Activated CD4-positive, alpha-beta T cell treated with anti-CD3 and anti-CD28 coated beads, Interleukin-2, amount 10 ng/mL, durations not matched to agents 24 days and 14 days (primary cell): ENCODE measurements at regions not wholly inside any gene's neighbourhood (a gene's known extent, or its start where the extent isn't known, plus 50 kb on each side); places are given as distances from the start of the nearest gene placed in this dataset.

Experiments used
- DNase-seq: peaks from one replicate; pipeline ENCODE4 v3.0.0; 2022
- H3K27ac Mint-ChIP-seq: one replicate; pipeline ENCODE4 v1.8.0; 2022; ENCODE audit warnings: mild to moderate bottlenecking, mixed read lengths
- H3K27me3 Mint-ChIP-seq: one replicate; pipeline ENCODE4 v1.8.0; 2022; ENCODE audit warnings: mixed read lengths
- H3K36me3 Mint-ChIP-seq: one replicate; pipeline ENCODE4 v1.8.0; 2022; ENCODE audit warnings: low read depth, mild to moderate bottlenecking, mixed read lengths
- H3K4me1 Mint-ChIP-seq: one replicate; pipeline ENCODE4 v1.8.0; 2021; ENCODE audit warnings: mixed read lengths
- H3K4me3 Mint-ChIP-seq: one replicate; pipeline ENCODE4 v1.8.0; 2022; ENCODE audit warnings: mild to moderate bottlenecking, moderate library complexity, mixed read lengths
- H3K9me3 Mint-ChIP-seq: one replicate; pipeline ENCODE4 v1.8.0; 2021; ENCODE audit warnings: mixed read lengths
- intact Hi-C: fragments of 100-400 bp; cut with micrococcal nuclease; formaldehyde crosslinking; loops from one replicate; pipeline ENCODE4 v1.15.1; 2023

GRCh38 chr20:52798124-52798523, 174.0 kb upstream of the TSHZ2 start:
- Mint-ChIP-seq H3K36me3 (no peaks in the 10 kb centered on the region), H3K4me1 (no peaks in the 10 kb centered on the region), H3K9me3 (peaks cover 10% of the 10 kb centered on the region), H3K4me3 (no peak overlapping the region), H3K27ac (no peak overlapping the region), H3K27me3 (peaks cover 4% of the 10 kb centered on the region)
- DNase-seq = no peak
- intact Hi-C loops = no loop called here

GRCh38 chr20:52794853-52795252, 177.3 kb upstream of the TSHZ2 start:
- DNase-seq = no peak
- intact Hi-C loops = no loop called here
- Mint-ChIP-seq H3K27me3 (peaks cover 6% of the 10 kb centered on the region), H3K9me3 (peaks cover 4% of the 10 kb centered on the region), H3K36me3 (no peaks in the 10 kb centered on the region), H3K4me3 (no peak overlapping the region), H3K4me1 (no peaks in the 10 kb centered on the region), H3K27ac (no peak overlapping the region)

- no peaks in the 10 kb centered on the region for H3K36me3 Mint-ChIP-seq
- intact Hi-C loops = no loop called here
- H3K4me1 Mint-ChIP-seq = no peaks in the 10 kb centered on the region
Observed at GRCh38 chr20:52793339-52793963, 178.7 kb upstream of the TSHZ2 start.

GRCh38 chr20:52791091-52791490, 181.1 kb upstream of the TSHZ2 start:
- no peak for DNase-seq
- Mint-ChIP-seq H3K9me3 (no peaks in the 10 kb centered on the region), H3K27ac (no peak overlapping the region), H3K4me3 (no peak overlapping the region), H3K36me3 (no peaks in the 10 kb centered on the region), H3K4me1 (no peaks in the 10 kb centered on the region), H3K27me3 (peaks cover 6% of the 10 kb centered on the region)
- intact Hi-C loops = no loop called here

More at GRCh38 chr20:52793339-52793963, 178.7 kb upstream of the TSHZ2 start:
- Mint-ChIP-seq H3K9me3 (peaks cover 4% of the 10 kb centered on the region), H3K4me3 (no peak overlapping the region), H3K27ac (no peak overlapping the region), H3K27me3 (peaks cover 8% of the 10 kb centered on the region)
- no peak for DNase-seq

- Mint-ChIP-seq H3K27me3 (peaks cover 6% of the 10 kb centered on the region), H3K36me3 (no peaks in the 10 kb centered on the region), H3K27ac (no peak overlapping the region), H3K4me1 (no peaks in the 10 kb centered on the region), H3K4me3 (no peak overlapping the region), H3K9me3 (no peaks in the 10 kb centered on the region)
- DNase-seq = no peak
- intact Hi-C loops = no loop called here
Observed at GRCh38 chr20:52789716-52790115, 182.4 kb upstream of the TSHZ2 start.

GRCh38 chr20:52787962-52788361, 184.2 kb upstream of the TSHZ2 start:
- Mint-ChIP-seq H3K27me3 (peaks cover 6% of the 10 kb centered on the region), H3K4me1 (peaks cover 1% of the 10 kb centered on the region), H3K4me3 (no peak overlapping the region), H3K36me3 (no peaks in the 10 kb centered on the region), H3K27ac (no peak overlapping the region), H3K9me3 (no peaks in the 10 kb centered on the region)
- intact Hi-C loops = no loop called here
- DNase-seq = no peak

GRCh38 chr20:52787216-52787615, 184.9 kb upstream of the TSHZ2 start:
- intact Hi-C loops = no loop called here
- DNase-seq = no peak
- Mint-ChIP-seq H3K4me3 (no peak overlapping the region), H3K27me3 (peaks cover 4% of the 10 kb centered on the region), H3K4me1 (peaks cover 1% of the 10 kb centered on the region), H3K36me3 (no peaks in the 10 kb centered on the region), H3K9me3 (no peaks in the 10 kb centered on the region), H3K27ac (no peak overlapping the region)

- H3K27me3 Mint-ChIP-seq = peaks cover 4% of the 10 kb centered on the region
- no peak overlapping the region for H3K27ac Mint-ChIP-seq
- no peaks in the 10 kb centered on the region for H3K36me3 Mint-ChIP-seq
- H3K4me3 Mint-ChIP-seq = no peak overlapping the region
- H3K9me3 Mint-ChIP-seq = no peaks in the 10 kb centered on the region
- H3K4me1 Mint-ChIP-seq = peaks cover 1% of the 10 kb centered on the region
- no peak for DNase-seq
- intact Hi-C loops = no loop called here
Observed at GRCh38 chr20:52785679-52786078, 186.5 kb upstream of the TSHZ2 start.

- DNase-seq = peak; percentile 62
- Mint-ChIP-seq H3K36me3 (no peaks in the 10 kb centered on the region), H3K4me3 (no peak overlapping the region), H3K27ac (no peak overlapping the region), H3K27me3 (peaks cover 8% of the 10 kb centered on the region), H3K4me1 (peaks cover 1% of the 10 kb centered on the region), H3K9me3 (no peaks in the 10 kb centered on the region)
- intact Hi-C loops = no loop called here
Observed at GRCh38 chr20:52783769-52784168, 188.4 kb upstream of the TSHZ2 start.

- no peak overlapping the region for H3K27ac Mint-ChIP-seq
- intact Hi-C loops = no loop called here
Observed at GRCh38 chr20:52780462-52780861, 191.7 kb upstream of the TSHZ2 start.

GRCh38 chr20:52779125-52779524, 193.0 kb upstream of the TSHZ2 start:
- DNase-seq = no peak
- intact Hi-C loops = no loop called here
- H3K27me3 Mint-ChIP-seq = peaks cover 5% of the 10 kb centered on the region
- H3K27ac Mint-ChIP-seq = no peak overlapping the region
- H3K4me1 Mint-ChIP-seq = peaks cover 1% of the 10 kb centered on the region
- H3K36me3 Mint-ChIP-seq = no peaks in the 10 kb centered on the region
- H3K4me3 Mint-ChIP-seq = no peak overlapping the region
- H3K9me3 Mint-ChIP-seq = no peaks in the 10 kb centered on the region

More at GRCh38 chr20:52780462-52780861, 191.7 kb upstream of the TSHZ2 start:
- H3K36me3 Mint-ChIP-seq = no peaks in the 10 kb centered on the region
- peaks cover 4% of the 10 kb centered on the region for H3K27me3 Mint-ChIP-seq
- DNase-seq = no peak
- H3K4me1 Mint-ChIP-seq = peaks cover 1% of the 10 kb centered on the region
- H3K4me3 Mint-ChIP-seq = no peak overlapping the region
- no peaks in the 10 kb centered on the region for H3K9me3 Mint-ChIP-seq

GRCh38 chr20:52777171-52777570, 195.0 kb upstream of the TSHZ2 start:
- H3K36me3 Mint-ChIP-seq = no peaks in the 10 kb centered on the region
- no peak overlapping the region for H3K27ac Mint-ChIP-seq
- no peak for DNase-seq
- H3K4me3 Mint-ChIP-seq = no peak overlapping the region
- no peaks in the 10 kb centered on the region for H3K9me3 Mint-ChIP-seq
- no peaks in the 10 kb centered on the region for H3K4me1 Mint-ChIP-seq
- intact Hi-C loops = no loop called here
- H3K27me3 Mint-ChIP-seq = peaks cover 5% of the 10 kb centered on the region

- DNase-seq = no peak
- no peaks in the 10 kb centered on the region for H3K36me3 Mint-ChIP-seq
- intact Hi-C loops = no loop called here
- H3K27ac Mint-ChIP-seq = no peak overlapping the region
- no peaks in the 10 kb centered on the region for H3K4me1 Mint-ChIP-seq
- H3K9me3 Mint-ChIP-seq = no peaks in the 10 kb centered on the region
- H3K4me3 Mint-ChIP-seq = no peak overlapping the region
- peaks cover 5% of the 10 kb centered on the region for H3K27me3 Mint-ChIP-seq
Observed at GRCh38 chr20:52775786-52776185, 196.4 kb upstream of the TSHZ2 start.

- no peak for DNase-seq
- intact Hi-C loops = no loop called here
- H3K9me3 Mint-ChIP-seq = no peaks in the 10 kb centered on the region
- H3K27me3 Mint-ChIP-seq = no peaks in the 10 kb centered on the region
- no peak overlapping the region for H3K4me3 Mint-ChIP-seq
- no peak overlapping the region for H3K27ac Mint-ChIP-seq
- H3K4me1 Mint-ChIP-seq = no peaks in the 10 kb centered on the region
- no peaks in the 10 kb centered on the region for H3K36me3 Mint-ChIP-seq
Observed at GRCh38 chr20:52768694-52769093, 203.5 kb upstream of the TSHZ2 start.
